GM19238 (cell line): ENCODE measurements at regions not wholly inside any gene's neighbourhood (a gene's known extent, or its start where the extent isn't known, plus 50 kb on each side); places are given as distances from the start of the nearest gene placed in this dataset.

Experiments
- DNase-seq: peaks from one replicate; pipeline ENCODE4 v3.0.0; 2011; ENCODE audit warnings: low spot score; ENCODE audit not compliant: insufficient read length

GRCh38 chr11:32003335-32003734 is 87.5 kb upstream of the RCN1 start:
- no peak for DNase-seq

- no peak for DNase-seq
Measured at GRCh38 chr11:32002311-32002710, 88.6 kb upstream of the RCN1 start.

GRCh38 chr11:31997955-31998354 is 92.9 kb upstream of the RCN1 start:
- no peak for DNase-seq

GRCh38 chr11:31996159-31996881 is 94.6 kb upstream of the RCN1 start:
- no peak for DNase-seq

GRCh38 chr11:31995525-31996094 is 95.3 kb upstream of the RCN1 start:
- peak; percentile 6 for DNase-seq

GRCh38 chr11:31995032-31995431 is 95.8 kb upstream of the RCN1 start:
- DNase-seq, result no peak

GRCh38 chr11:31987118-31988005 is 103.5 kb upstream of the RCN1 start:
- DNase-seq, result no peak

GRCh38 chr11:31986201-31986889 is 104.5 kb upstream of the RCN1 start:
- no peak for DNase-seq

GRCh38 chr11:31981457-31981856 is 109.4 kb upstream of the RCN1 start:
- DNase-seq, result no peak

- no peak for DNase-seq
Measured at GRCh38 chr11:31977343-31977742, 113.5 kb upstream of the RCN1 start.

- no peak for DNase-seq
Measured at GRCh38 chr11:31974366-31975136, 116.3 kb upstream of the RCN1 start.

- no peak for DNase-seq
Measured at GRCh38 chr11:31973172-31973571, 117.7 kb upstream of the RCN1 start.

GRCh38 chr11:31972623-31973022 is 118.3 kb upstream of the RCN1 start:
- no peak for DNase-seq

GRCh38 chr11:31969359-31969702 is 121.5 kb upstream of the RCN1 start:
- no peak for DNase-seq

- no peak for DNase-seq
Measured at GRCh38 chr11:31968461-31969358, 122.2 kb upstream of the RCN1 start.

GRCh38 chr11:31967404-31968130 is 123.3 kb upstream of the RCN1 start:
- no peak for DNase-seq

GRCh38 chr11:31966846-31967245 is 124.0 kb upstream of the RCN1 start:
- DNase-seq, result no peak

GRCh38 chr11:31964181-31964580 is 126.7 kb upstream of the RCN1 start:
- no peak for DNase-seq

- no peak for DNase-seq
Measured at GRCh38 chr11:31960126-31960525, 130.7 kb upstream of the RCN1 start.
